PC-9 (cell line): ENCODE measurements at regions not wholly inside any gene's neighbourhood (a gene's known extent, or its start where the extent isn't known, plus 50 kb on each side); places are given as distances from the start of the nearest gene placed in this dataset.

Experiments
- BruUV-seq: library from RNA; stranded (reverse); fragments of 400-500 nt; replicated peaks from 2 replicates; lab custom pipeline; 2021; lab: Mats Ljungman, UMichigan
- CTCF ChIA-PET: fragments of 300-600 bp; sonication (Branson Sonifier 250); formaldehyde crosslinking; loops from one replicate; lab custom pipeline; 2022; ENCODE audit warnings: antibody characterized with exemption; lab: Charles Lee
- POLR2A ChIA-PET: fragments of 300-600 bp; sonication (Branson Sonifier 250); formaldehyde crosslinking; loops from one replicate; lab custom pipeline; 2022; ENCODE audit warnings: antibody characterized with exemption; ENCODE audit not compliant: unreplicated experiment; lab: Charles Lee
- DNase-seq, 2 experiments: peaks; one replicate each; pipeline versions ENCODE4 v3.0.0 to v3.0.0-alpha.2; 2015 to 2022; ENCODE audit warnings: mixed read lengths in 1 of 2
- H2AFZ ChIP-seq: fragments of 200-600 bp; sonication (generic); 2 replicates; pipeline ENCODE4 v1.8.1; 2017; ENCODE audit warnings: antibody characterized with exemption
- H3F3A ChIP-seq: fragments of 200-600 bp; sonication (generic); 2 replicates; pipeline ENCODE4 v1.8.1; 2017; ENCODE audit warnings: antibody characterized with exemption, mild to moderate bottlenecking, low read depth; ENCODE audit not compliant: insufficient read depth
- H3K27ac ChIP-seq: fragments of 200-600 bp; sonication (generic); 2 replicates; pipeline ENCODE4 v1.6.1; 2016; ENCODE audit warnings: mixed run types
- H3K27me3 ChIP-seq: fragments of 200-600 bp; sonication (generic); 2 replicates; pipeline ENCODE4 v1.6.1; 2016; ENCODE audit warnings: low read depth, mixed run types; ENCODE audit not compliant: insufficient read depth
- H3K36me3 ChIP-seq: fragments of 200-600 bp; sonication (generic); 2 replicates; pipeline ENCODE4 v1.6.1; 2016; ENCODE audit warnings: low read depth, mixed run types
- H3K4me1 ChIP-seq: fragments of 200-600 bp; sonication (generic); replicated peaks from 2 replicates; pipeline ENCODE4 v1.6.1; 2016; ENCODE audit warnings: mixed run types; ENCODE audit not compliant: insufficient read depth
- H3K4me2 ChIP-seq: fragments of 200-600 bp; sonication (generic); 2 replicates; pipeline ENCODE4 v1.6.1; 2017; ENCODE audit warnings: mixed run types
- H3K4me3 ChIP-seq: fragments of 200-600 bp; sonication (generic); 2 replicates; pipeline ENCODE4 v1.6.1; 2016; ENCODE audit warnings: mixed run types
- H3K79me2 ChIP-seq: fragments of 200-600 bp; sonication (generic); 2 replicates; pipeline ENCODE4 v1.6.1; 2017; ENCODE audit warnings: low read depth, mixed run types
- H3K9me2 ChIP-seq: fragments of 200-600 bp; sonication (generic); 2 replicates; pipeline ENCODE4 v1.8.1; 2017; ENCODE audit warnings: mild to moderate bottlenecking; ENCODE audit not compliant: insufficient read depth
- H3K9me3 ChIP-seq: fragments of 200-600 bp; sonication (generic); 2 replicates; pipeline ENCODE4 v1.8.1; 2016; ENCODE audit warnings: low read depth; ENCODE audit not compliant: insufficient read depth
- H4K20me1 ChIP-seq: fragments of 200-600 bp; sonication (generic); 2 replicates; pipeline ENCODE4 v1.8.1; 2017; ENCODE audit not compliant: insufficient read depth
- EZH2 ChIP-seq: fragments of 200-600 bp; sonication (generic); IDR thresholded peaks from 2 replicates; pipeline ENCODE4 v1.8.0; 2017; ENCODE audit warnings: antibody characterized with exemption, low read depth
- intact Hi-C: fragments of 100-400 bp; cut with micrococcal nuclease; formaldehyde crosslinking; loops from one replicate; pipeline ENCODE4 v1.10.0; 2022; ENCODE audit not compliant: unreplicated experiment
- TF ChIP-seq, protein P1 (sequence below): fragments of 200-600 bp; sonication (generic); conservative IDR thresholded peaks from 2 replicates; pipeline ENCODE4 v1.6.1; 2017; ENCODE audit warnings: mixed run types, antibody characterized with exemption, mild to moderate bottlenecking, moderate library complexity

GRCh38 chr7:4461531-4461930 lies 220.6 kb upstream of the FOXK1 start:
- no peaks in the 10 kb centered on the region for H3F3A ChIP-seq
- H3K9me2 ChIP-seq: no peaks in the 10 kb centered on the region
- H3K79me2 ChIP-seq: no peaks in the 10 kb centered on the region
- no peak overlapping the region for H3K27ac ChIP-seq
- H3K36me3 ChIP-seq: no peaks in the 10 kb centered on the region
- POLR2A ChIA-PET: no interaction called here
- no peak overlapping the region for H3K4me3 ChIP-seq
- H3K4me2 ChIP-seq: no peak overlapping the region
- DNase-seq: no peak
- CTCF ChIA-PET: no interaction called here
- no peak overlapping the region for H2AFZ ChIP-seq
- H4K20me1 ChIP-seq: no peaks in the 10 kb centered on the region
- no peaks in the 10 kb centered on the region for H3K4me1 ChIP-seq
- peaks cover 90% of the 10 kb centered on the region for H3K27me3 ChIP-seq
- no TSS peak for BruUV-seq
- intact Hi-C loops: no loop called here
- TF ChIP-seq, protein P1, sequence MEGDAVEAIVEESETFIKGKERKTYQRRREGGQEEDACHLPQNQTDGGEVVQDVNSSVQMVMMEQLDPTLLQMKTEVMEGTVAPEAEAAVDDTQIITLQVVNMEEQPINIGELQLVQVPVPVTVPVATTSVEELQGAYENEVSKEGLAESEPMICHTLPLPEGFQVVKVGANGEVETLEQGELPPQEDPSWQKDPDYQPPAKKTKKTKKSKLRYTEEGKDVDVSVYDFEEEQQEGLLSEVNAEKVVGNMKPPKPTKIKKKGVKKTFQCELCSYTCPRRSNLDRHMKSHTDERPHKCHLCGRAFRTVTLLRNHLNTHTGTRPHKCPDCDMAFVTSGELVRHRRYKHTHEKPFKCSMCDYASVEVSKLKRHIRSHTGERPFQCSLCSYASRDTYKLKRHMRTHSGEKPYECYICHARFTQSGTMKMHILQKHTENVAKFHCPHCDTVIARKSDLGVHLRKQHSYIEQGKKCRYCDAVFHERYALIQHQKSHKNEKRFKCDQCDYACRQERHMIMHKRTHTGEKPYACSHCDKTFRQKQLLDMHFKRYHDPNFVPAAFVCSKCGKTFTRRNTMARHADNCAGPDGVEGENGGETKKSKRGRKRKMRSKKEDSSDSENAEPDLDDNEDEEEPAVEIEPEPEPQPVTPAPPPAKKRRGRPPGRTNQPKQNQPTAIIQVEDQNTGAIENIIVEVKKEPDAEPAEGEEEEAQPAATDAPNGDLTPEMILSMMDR: no peak
- TF ChIP-seq EZH2: no peak
- no peaks in the 10 kb centered on the region for H3K9me3 ChIP-seq

DNA sequence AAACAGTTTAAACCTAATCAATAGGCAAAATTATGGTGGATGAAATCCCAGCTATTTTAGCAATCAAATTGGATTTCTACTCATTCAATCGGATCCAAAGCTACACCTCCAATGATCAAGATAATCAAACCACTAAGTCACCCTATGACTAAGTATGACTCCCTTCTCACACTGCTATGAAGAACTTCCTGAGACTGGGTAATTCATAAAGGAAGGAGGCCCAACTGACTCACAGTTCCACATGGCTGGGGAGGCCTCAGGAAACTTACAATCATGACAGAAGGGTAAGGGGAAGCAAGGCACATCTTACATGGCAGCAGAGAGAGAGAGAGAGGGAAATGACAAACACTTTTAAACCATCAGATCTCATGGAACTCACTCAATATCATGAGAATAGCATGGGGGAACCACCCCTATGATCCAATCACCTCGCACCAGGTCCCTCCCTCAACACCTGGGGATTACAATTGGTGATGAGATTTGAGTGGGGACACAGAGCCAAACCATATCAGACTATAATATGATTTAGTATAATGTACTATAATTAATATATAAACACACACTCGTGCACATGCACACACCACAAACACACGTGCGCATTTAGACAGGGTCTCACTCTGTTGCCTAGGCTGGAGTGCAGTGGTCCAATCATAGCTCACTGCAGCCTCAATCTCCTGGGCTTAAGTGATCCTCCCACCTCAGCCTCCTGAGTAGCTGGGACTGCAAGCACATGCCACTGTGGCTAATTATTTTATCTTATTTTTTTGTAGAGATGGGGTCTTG lies 213.6 kb upstream of the FOXK1 start:
- Histone ChIP-seq H3K4me2 (no peak overlapping the region), H3K36me3 (no peaks in the 10 kb centered on the region), H3K9me3 (no peaks in the 10 kb centered on the region), H2AFZ (no peak overlapping the region), H4K20me1 (no peaks in the 10 kb centered on the region), H3K27ac (no peak overlapping the region), H3K4me1 (no peaks in the 10 kb centered on the region), H3K79me2 (no peaks in the 10 kb centered on the region), H3F3A (no peaks in the 10 kb centered on the region), H3K27me3 (peaks cover 58% of the 10 kb centered on the region), H3K4me3 (no peak overlapping the region), H3K9me2 (no peaks in the 10 kb centered on the region)
- intact Hi-C loops: no loop called here
- TF ChIP-seq EZH2: no peak
- TF ChIP-seq, protein P1: no peak
- no TSS peak for BruUV-seq
- DNase-seq: no peak
- ChIA-PET POLR2A (no interaction called here), CTCF (no interaction called here)

DNA sequence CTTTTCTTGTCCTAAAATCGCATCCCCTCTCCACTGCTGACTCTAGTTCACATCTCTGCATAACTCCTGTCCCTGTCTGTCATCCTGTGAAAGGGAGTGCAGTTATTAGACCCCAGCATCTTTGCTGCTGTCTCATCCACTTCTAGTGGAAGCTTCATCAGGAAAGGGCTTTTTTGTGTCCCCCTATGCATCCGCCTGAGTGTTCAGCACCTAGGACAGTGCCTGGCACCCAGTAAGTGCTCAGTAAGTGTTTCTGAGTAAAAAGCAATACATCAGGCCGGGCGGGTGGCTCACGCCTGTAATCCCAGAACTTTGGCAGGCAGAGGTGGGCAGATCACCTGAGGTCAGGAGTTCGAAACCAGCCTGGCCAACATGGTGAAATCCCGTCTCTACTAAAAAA lies 211.8 kb upstream of the FOXK1 start:
- Histone ChIP-seq H3K4me3 (no peak overlapping the region), H3K4me1 (no peaks in the 10 kb centered on the region), H4K20me1 (no peaks in the 10 kb centered on the region), H3K9me2 (no peaks in the 10 kb centered on the region), H3K27ac (no peak overlapping the region), H3K27me3 (peaks cover 55% of the 10 kb centered on the region), H2AFZ (no peak overlapping the region), H3K4me2 (no peak overlapping the region), H3K79me2 (no peaks in the 10 kb centered on the region), H3K9me3 (no peaks in the 10 kb centered on the region), H3F3A (no peaks in the 10 kb centered on the region), H3K36me3 (no peaks in the 10 kb centered on the region)
- TF ChIP-seq, protein P1: no peak
- TF ChIP-seq EZH2: no peak
- no TSS peak for BruUV-seq
- no peak for DNase-seq
- ChIA-PET POLR2A (no interaction called here), CTCF (no interaction called here)
- intact Hi-C loops: no loop called here
